OCI-LY7 (cell line): ENCODE measurements at regions not wholly inside any gene's neighbourhood (a gene's known extent, or its start where the extent isn't known, plus 50 kb on each side); places are given as distances from the start of the nearest gene placed in this dataset.

ENCODE experiments used
- BruUV-seq: library from RNA; stranded (reverse); fragments of 400-500 nt; replicated peaks from 2 replicates; lab custom pipeline; 2021; lab: Mats Ljungman, UMichigan
- CTCF ChIA-PET: fragments of 300-600 bp; sonication (Branson Sonifier 250); formaldehyde crosslinking; loops from one replicate; lab custom pipeline; 2022; ENCODE audit warnings: antibody characterized with exemption; ENCODE audit not compliant: unreplicated experiment; lab: Charles Lee
- POLR2A ChIA-PET: fragments of 300-600 bp; sonication (Branson Sonifier 250); formaldehyde crosslinking; loops from one replicate; lab custom pipeline; 2022; ENCODE audit warnings: antibody characterized with exemption; lab: Charles Lee
- DNase-seq: peaks from one replicate; pipeline ENCODE4 v3.0.0-alpha.2; 2015; ENCODE audit warnings: low spot score
- H2AFZ ChIP-seq: fragments of 200-600 bp; sonication (generic), shearing (Covaris generic); 2 replicates; pipeline ENCODE4 v1.6.1; 2014; ENCODE audit warnings: mild to moderate bottlenecking, antibody characterized with exemption, low read length, moderate library complexity
- H3K27ac ChIP-seq: fragments of 200-600 bp; sonication (generic); 2 replicates; pipeline ENCODE4 v1.5.1; 2014; ENCODE audit warnings: mixed run types, low read depth, mild to moderate bottlenecking, moderate library complexity, low read length, inconsistent platforms; ENCODE audit not compliant: poor library complexity, severe bottlenecking
- H3K36me3 ChIP-seq: fragments of 200-600 bp; sonication (generic); 2 replicates; pipeline ENCODE4 v1.6.1; 2014; ENCODE audit warnings: mild to moderate bottlenecking, antibody characterized with exemption, low read length, moderate library complexity, mixed read lengths; ENCODE audit not compliant: insufficient read depth
- H3K4me1 ChIP-seq: fragments of 200-600 bp; sonication (generic); 2 replicates; pipeline ENCODE4 v1.5.1; 2014; ENCODE audit warnings: mild to moderate bottlenecking, low read length; ENCODE audit not compliant: insufficient read depth, poor library complexity, severe bottlenecking
- H3K4me2 ChIP-seq: fragments of 200-600 bp; sonication (generic); 2 replicates; pipeline ENCODE4 v1.6.1; 2014; ENCODE audit warnings: mild to moderate bottlenecking, low read length
- H3K4me3 ChIP-seq: fragments of 200-600 bp; sonication (generic); 2 replicates; pipeline ENCODE4 v1.5.1; 2014; ENCODE audit warnings: mild to moderate bottlenecking, low read depth, low read length; ENCODE audit not compliant: poor library complexity, severe bottlenecking
- H3K79me2 ChIP-seq: fragments of 200-600 bp; sonication (generic); 2 replicates; pipeline ENCODE4 v1.6.1; 2016; ENCODE audit warnings: low read depth, mild to moderate bottlenecking, low read length, moderate library complexity, mixed read lengths; ENCODE audit not compliant: insufficient read depth
- H3K9me2 ChIP-seq: fragments of 200-600 bp; sonication (generic); 2 replicates; pipeline ENCODE4 v1.6.1; 2016; ENCODE audit warnings: mild to moderate bottlenecking, low read length, mixed read lengths; ENCODE audit not compliant: insufficient read depth
- H3K9me3 ChIP-seq: fragments of 200-600 bp; sonication (generic); 2 replicates; pipeline ENCODE4 v1.6.1; 2014; ENCODE audit warnings: mild to moderate bottlenecking, mixed run types, low read length, mixed read lengths
- H4K20me1 ChIP-seq: fragments of 200-600 bp; sonication (generic); 2 replicates; pipeline ENCODE4 v1.6.1; 2014; ENCODE audit warnings: mild to moderate bottlenecking, antibody characterized with exemption, low read length, moderate library complexity, mixed read lengths; ENCODE audit not compliant: insufficient read depth
- EZH2phosphoT487 ChIP-seq: fragments of 200-600 bp; sonication (generic); IDR thresholded peaks from 2 replicates; pipeline ENCODE4 v1.6.1; 2018; ENCODE audit warnings: low read depth, borderline replicate concordance, mild to moderate bottlenecking, mixed run types, antibody characterized with exemption, low read length, moderate library complexity, mixed read lengths
- intact Hi-C: fragments of 100-400 bp; cut with micrococcal nuclease; formaldehyde crosslinking; loops from one replicate; pipeline ENCODE4 v1.10.0; 2022; ENCODE audit not compliant: unreplicated experiment
- TF ChIP-seq, protein P1 (sequence below): fragments of 200-600 bp; sonication (generic); conservative IDR thresholded peaks from 2 replicates; pipeline ENCODE4 v1.5.1; 2014; ENCODE audit warnings: mild to moderate bottlenecking, antibody characterized with exemption, low read length, moderate library complexity, mixed read lengths

GRCh38 chr4:116882503-116882902 lies 202.9 kb downstream of the TRAM1L1 start:
- no peak for DNase-seq
- no peak overlapping the region for H3K4me3 ChIP-seq
- CTCF ChIA-PET = no interaction called here
- H3K36me3 ChIP-seq = no peaks in the 10 kb centered on the region
- H3K9me2 ChIP-seq = no peaks in the 10 kb centered on the region
- H3K4me2 ChIP-seq = no peak overlapping the region
- no peaks in the 10 kb centered on the region for H3K79me2 ChIP-seq
- no TSS peak for BruUV-seq
- no peaks in the 10 kb centered on the region for H3K4me1 ChIP-seq
- intact Hi-C loops = no loop called here
- H4K20me1 ChIP-seq = no peaks in the 10 kb centered on the region
- H3K9me3 ChIP-seq = no peaks in the 10 kb centered on the region
- no peak overlapping the region for H3K27ac ChIP-seq
- POLR2A ChIA-PET = interaction anchor here (0.6 kb wide), 1 partner anchor 859 kb away, joined by 3 read pairs; no protein-coding TSS in a partner anchor
- no peak for TF ChIP-seq EZH2phosphoT487
- TF ChIP-seq, protein P1, sequence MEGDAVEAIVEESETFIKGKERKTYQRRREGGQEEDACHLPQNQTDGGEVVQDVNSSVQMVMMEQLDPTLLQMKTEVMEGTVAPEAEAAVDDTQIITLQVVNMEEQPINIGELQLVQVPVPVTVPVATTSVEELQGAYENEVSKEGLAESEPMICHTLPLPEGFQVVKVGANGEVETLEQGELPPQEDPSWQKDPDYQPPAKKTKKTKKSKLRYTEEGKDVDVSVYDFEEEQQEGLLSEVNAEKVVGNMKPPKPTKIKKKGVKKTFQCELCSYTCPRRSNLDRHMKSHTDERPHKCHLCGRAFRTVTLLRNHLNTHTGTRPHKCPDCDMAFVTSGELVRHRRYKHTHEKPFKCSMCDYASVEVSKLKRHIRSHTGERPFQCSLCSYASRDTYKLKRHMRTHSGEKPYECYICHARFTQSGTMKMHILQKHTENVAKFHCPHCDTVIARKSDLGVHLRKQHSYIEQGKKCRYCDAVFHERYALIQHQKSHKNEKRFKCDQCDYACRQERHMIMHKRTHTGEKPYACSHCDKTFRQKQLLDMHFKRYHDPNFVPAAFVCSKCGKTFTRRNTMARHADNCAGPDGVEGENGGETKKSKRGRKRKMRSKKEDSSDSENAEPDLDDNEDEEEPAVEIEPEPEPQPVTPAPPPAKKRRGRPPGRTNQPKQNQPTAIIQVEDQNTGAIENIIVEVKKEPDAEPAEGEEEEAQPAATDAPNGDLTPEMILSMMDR = no peak
- no peak overlapping the region for H2AFZ ChIP-seq

DNA sequence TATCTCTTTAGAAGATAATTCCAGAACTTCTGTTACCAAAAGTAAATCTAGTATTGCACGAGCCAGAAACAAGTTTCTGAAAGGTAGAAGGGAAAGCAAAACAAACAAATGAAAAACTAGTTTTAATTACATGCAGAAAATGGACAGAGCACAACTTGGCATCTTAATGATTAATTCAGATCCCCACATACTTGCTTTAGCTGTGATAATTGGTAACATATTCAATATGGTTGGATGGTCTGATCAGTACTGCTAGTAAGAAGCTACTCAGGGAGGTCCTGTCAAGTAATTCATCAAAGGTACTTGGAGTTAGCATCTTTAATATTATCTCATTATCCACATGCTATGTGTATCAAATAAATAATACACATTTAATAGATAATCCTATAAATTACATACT lies 204.3 kb downstream of the TRAM1L1 start:
- ChIA-PET POLR2A (no interaction called here), CTCF (no interaction called here)
- Histone ChIP-seq H3K36me3 (no peaks in the 10 kb centered on the region), H3K27ac (no peak overlapping the region), H4K20me1 (no peaks in the 10 kb centered on the region), H3K9me2 (no peaks in the 10 kb centered on the region), H3K4me2 (no peak overlapping the region), H3K9me3 (no peaks in the 10 kb centered on the region), H3K79me2 (no peaks in the 10 kb centered on the region), H2AFZ (no peak overlapping the region), H3K4me3 (no peak overlapping the region), H3K4me1 (no peaks in the 10 kb centered on the region)
- DNase-seq = no peak
- TF ChIP-seq, protein P1 = no peak
- no peak for TF ChIP-seq EZH2phosphoT487
- intact Hi-C loops = no loop called here
- no TSS peak for BruUV-seq

- Histone ChIP-seq H4K20me1 (no peaks in the 10 kb centered on the region), H3K79me2 (no peaks in the 10 kb centered on the region), H3K36me3 (no peaks in the 10 kb centered on the region), H3K9me3 (no peaks in the 10 kb centered on the region), H3K4me2 (no peak overlapping the region), H3K27ac (no peak overlapping the region), H3K4me1 (no peaks in the 10 kb centered on the region), H2AFZ (no peak overlapping the region), H3K4me3 (no peak overlapping the region), H3K9me2 (no peaks in the 10 kb centered on the region)
- intact Hi-C loops = no loop called here
- BruUV-seq = no TSS peak
- TF ChIP-seq, protein P1 = no peak
- TF ChIP-seq EZH2phosphoT487 = no peak
- CTCF ChIA-PET = no interaction called here
- DNase-seq = no peak
- POLR2A ChIA-PET = interaction anchor here (0.5 kb wide), 1 partner anchor 35 kb away, joined by 4 read pairs; no protein-coding TSS in a partner anchor
Measured at GRCh38 chr4:116880625-116881024, 204.8 kb downstream of the TRAM1L1 start.
